Panc1 (cell line): ENCODE measurements at regions not wholly inside any gene's neighbourhood (a gene's known extent, or its start where the extent isn't known, plus 50 kb on each side); places are given as distances from the start of the nearest gene placed in this dataset.

Experiments used
- ATAC-seq: fragments of 200-7000 bp; cut with Tn5 transposase; 2 replicates; pipeline ENCODE4 v1.9.1; 2020; ENCODE audit warnings: mild to moderate bottlenecking, moderate library complexity
- BruUV-seq: library from RNA; stranded (reverse); fragments of 400-500 nt; replicated peaks from 2 replicates; lab custom pipeline; 2021; lab: Mats Ljungman, UMichigan
- CTCF ChIA-PET: fragments of 300-600 bp; sonication (Branson Sonifier 250); formaldehyde crosslinking; loops from one replicate; lab custom pipeline; 2022; ENCODE audit warnings: antibody characterized with exemption; lab: Charles Lee
- POLR2A ChIA-PET: fragments of 300-600 bp; sonication (Branson Sonifier 250); formaldehyde crosslinking; loops from one replicate; lab custom pipeline; 2022; ENCODE audit warnings: antibody characterized with exemption; lab: Charles Lee
- DNase-seq: peaks from one replicate; pipeline ENCODE4 v3.0.0-alpha.2; 2010; ENCODE audit warnings: low read depth, low spot score
- H3K27ac ChIP-seq: 2 replicates; pipeline ENCODE4 v1.5.1; 2011; ENCODE audit warnings: mild to moderate bottlenecking, low read length, inconsistent platforms
- H3K27me3 ChIP-seq: fragments of 200-500 bp; sonication (Bioruptor generic); 2 replicates; pipeline ENCODE4 v1.6.0; 2014; ENCODE audit warnings: low read length, inconsistent platforms; ENCODE audit not compliant: control insufficient read depth, insufficient read depth
- H3K36me3 ChIP-seq: fragments of 200-500 bp; sonication (Bioruptor generic); 2 replicates; pipeline ENCODE4 v1.5.1; 2014; ENCODE audit warnings: inconsistent platforms, mild to moderate bottlenecking, low read length, moderate library complexity; ENCODE audit not compliant: control insufficient read depth, insufficient read depth
- H3K4me1 ChIP-seq: 2 replicates; pipeline ENCODE4 v1.5.1; 2011; ENCODE audit warnings: inconsistent platforms, mild to moderate bottlenecking, low read length, moderate library complexity; ENCODE audit not compliant: control insufficient read depth, insufficient read depth
- H3K4me3 ChIP-seq, 2 experiments: 2 replicates each; pipeline ENCODE4 v1.5.1; 2011 to 2012; ENCODE audit warnings: low read depth in 2 of 2, low read length in 2 of 2, mild to moderate bottlenecking in 2 of 2, inconsistent platforms in 1 of 2, moderate library complexity in 1 of 2
- H3K9me3 ChIP-seq: fragments of 200-500 bp; sonication (Bioruptor generic); 2 replicates; pipeline ENCODE4 v1.5.1; 2014; ENCODE audit warnings: low read depth, mild to moderate bottlenecking, inconsistent platforms, low read length, moderate library complexity; ENCODE audit not compliant: control insufficient read depth, insufficient read depth
- CTCF ChIP-seq: fragments of 450-650 bp; IDR thresholded peaks from 2 replicates; pipeline ENCODE4 v1.5.1; 2017; ENCODE audit warnings: mild to moderate bottlenecking
- POLR2AphosphoS5 ChIP-seq: IDR thresholded peaks from 2 replicates; pipeline ENCODE4 v1.6.1; 2012; ENCODE audit warnings: mild to moderate bottlenecking, low read depth, low read length, moderate library complexity
- REST ChIP-seq, 2 experiments: IDR thresholded peaks; 2 replicates each; pipeline ENCODE4 v1.6.1; 2011 to 2012; ENCODE audit warnings: low read depth in 2 of 2, control low read depth in 1 of 2, low read length in 1 of 2, mild to moderate bottlenecking in 1 of 2, moderate library complexity in 1 of 2; ENCODE audit not compliant: insufficient read depth in 1 of 2
- SIN3A ChIP-seq: IDR thresholded peaks from 2 replicates; pipeline ENCODE4 v1.6.1; 2012; ENCODE audit warnings: low read depth, mild to moderate bottlenecking, low read length, moderate library complexity, borderline replicate concordance; ENCODE audit not compliant: insufficient read depth
- TCF7L2 ChIP-seq: IDR thresholded peaks from 2 replicates; pipeline ENCODE4 v1.6.1; 2011; ENCODE audit warnings: mild to moderate bottlenecking, low read depth, low read length, inconsistent platforms
- in situ Hi-C: cut with HindIII; loops from 2 replicates; pipeline ENCODE4 v1.10.0; 2016; ENCODE audit warnings: low sequenced_read_pairs, low pct_unique_long_range_greater_than_20kb
- intact Hi-C: fragments of 100-400 bp; cut with micrococcal nuclease; formaldehyde crosslinking; loops from one replicate; pipeline ENCODE4 v1.10.0; 2022; ENCODE audit not compliant: unreplicated experiment

- in situ Hi-C loops (no loop called here), intact Hi-C loops (no loop called here)
- H3K4me3 ChIP-seq: no peak overlapping the region
- H3K27ac ChIP-seq: no peak overlapping the region
- ChIA-PET POLR2A (no interaction called here), CTCF (no interaction called here)
- TF ChIP-seq SIN3A (no peak), TCF7L2 (no peak), POLR2AphosphoS5 (no peak), REST (IDR thresholded peaks at IDR 0.05; ENCODE audit: insufficient read depth in 1 of 2, low read depth in 2 of 2, low read length in 1 of 2) (no peak), CTCF (no peak)
- BruUV-seq: no TSS peak
- no peak for ATAC-seq
- DNase-seq: no peak
- no peaks in the 10 kb centered on the region for H3K4me1 ChIP-seq
- no peaks in the 10 kb centered on the region for H3K27me3 ChIP-seq
- no peaks in the 10 kb centered on the region for H3K9me3 ChIP-seq
- H3K36me3 ChIP-seq: no peaks in the 10 kb centered on the region
Observed at GRCh38 chr3:59595830-59596229, 546.0 kb upstream of the CFAP20DC start.

GRCh38 chr3:59593380-59593779 is 543.6 kb upstream of the CFAP20DC start:
- H3K4me1 ChIP-seq: no peaks in the 10 kb centered on the region
- intact Hi-C loops: no loop called here
- no peaks in the 10 kb centered on the region for H3K27me3 ChIP-seq
- ATAC-seq (no peak), DNase-seq (no peak)
- CTCF ChIA-PET: no interaction called here
- no peak overlapping the region for H3K27ac ChIP-seq
- H3K9me3 ChIP-seq: no peaks in the 10 kb centered on the region
- H3K4me3 ChIP-seq: no peak overlapping the region
- POLR2A ChIA-PET: no interaction called here
- in situ Hi-C loops: no loop called here
- BruUV-seq: no TSS peak
- H3K36me3 ChIP-seq: no peaks in the 10 kb centered on the region
- TF ChIP-seq REST (IDR thresholded peaks at IDR 0.05; ENCODE audit: insufficient read depth in 1 of 2, low read depth in 2 of 2, low read length in 1 of 2) (no peak), TCF7L2 (no peak), CTCF (no peak), POLR2AphosphoS5 (no peak), SIN3A (no peak)
